B cell (primary cell): ENCODE measurements at regions not wholly inside any gene's neighbourhood (a gene's known extent, or its start where the extent isn't known, plus 50 kb on each side); places are given as distances from the start of the nearest gene placed in this dataset.

Experiments
- ATAC-seq: fragments of 200-7000 bp; cut with Tn5 transposase; one replicate; pipeline ENCODE4 v1.10.0; 2021; ENCODE audit warnings: low read depth, mild to moderate bottlenecking, moderate number of reproducible peaks, moderate library complexity
- CTCF ChIA-PET: fragments of 350-600 bp; sonication (Branson Sonifier 250); formaldehyde crosslinking; loops from one replicate; lab custom pipeline; 2021; ENCODE audit warnings: antibody characterized with exemption, inconsistent platforms; lab: Charles Lee
- POLR2A ChIA-PET: fragments of 350-600 bp; sonication (Branson Sonifier 250); formaldehyde crosslinking; loops from one replicate; lab custom pipeline; 2021; ENCODE audit warnings: antibody characterized with exemption; lab: Charles Lee
- DNase-seq: peaks from one replicate; pipeline ENCODE4 v3.0.0; 2013
- H2AFZ ChIP-seq: 2 replicates; pipeline ENCODE4 v1.6.1; 2012; ENCODE audit warnings: mild to moderate bottlenecking, low read depth, low read length; ENCODE audit not compliant: insufficient read depth, poor library complexity, severe bottlenecking
- H3K27ac ChIP-seq, 2 donors: 1 replicate in 1 of 2; 2 replicates in 1 of 2; pipeline ENCODE4 v1.5.1; 2012 to 2013; ENCODE audit warnings: low read length in 2 of 2, mild to moderate bottlenecking in 2 of 2, moderate library complexity in 1 of 2
- H3K27me3 ChIP-seq, 4 experiments: fragments of 200-600 bp in 1 of 4; sonication (generic) in 1 of 4; replicated peaks in 1 of 4; 1 replicate in 2 of 4; 2 replicates in 2 of 4; pipeline versions ENCODE4 v1.6.1 to v1.7.0; 2013 to 2016; ENCODE audit warnings: low read length in 3 of 4, mild to moderate bottlenecking in 2 of 4, mixed read lengths in 1 of 4, moderate library complexity in 1 of 4; ENCODE audit not compliant: insufficient read depth in 4 of 4, control insufficient read depth in 3 of 4; ENCODE audit errors: control extremely low read depth in 1 of 4
- H3K36me3 ChIP-seq, 2 experiments: replicated peaks in 1 of 2; 1 replicate in 1 of 2; 2 replicates in 1 of 2; pipeline versions ENCODE4 v1.6.1 to v1.7.1; 2013; ENCODE audit warnings: low read length in 1 of 2; ENCODE audit not compliant: insufficient read depth in 2 of 2, control insufficient read depth in 1 of 2; ENCODE audit errors: control extremely low read depth in 1 of 2, extremely low read depth in 1 of 2
- H3K4me1 ChIP-seq, 2 donors: fragments of 200-600 bp in 1 of 2; sonication (generic) in 1 of 2; 1 replicate in 1 of 2; 2 replicates in 1 of 2; pipeline versions ENCODE4 v1.5.1 to v1.6.1; 2013 to 2017; ENCODE audit warnings: low read length in 2 of 2; ENCODE audit not compliant: control insufficient read depth in 2 of 2, insufficient read depth in 2 of 2
- H3K4me2 ChIP-seq: replicated peaks from 2 replicates; pipeline ENCODE3; 2012; ENCODE audit warnings: mild to moderate bottlenecking, low read depth, low read length; ENCODE audit not compliant: poor library complexity, severe bottlenecking
- H3K4me3 ChIP-seq, 5 experiments: fragments of 200-600 bp in 1 of 5; sonication (generic) in 1 of 5; 1 replicate in 3 of 5; 2 replicates in 2 of 5; pipeline versions ENCODE4 v1.5.1 to v1.7.0; 2011 to 2016; ENCODE audit warnings: low read length in 4 of 5, mild to moderate bottlenecking in 4 of 5, low read depth in 2 of 5, control low read depth in 1 of 5, moderate library complexity in 1 of 5; ENCODE audit not compliant: insufficient read depth in 1 of 5; ENCODE audit errors: control extremely low read depth in 1 of 5, extremely low read depth in 1 of 5
- H3K79me2 ChIP-seq: fragments of 200-600 bp; sonication (generic); one replicate; pipeline ENCODE4 v1.6.0; 2016; ENCODE audit warnings: low read length; ENCODE audit not compliant: control insufficient read depth, insufficient read depth
- H3K9ac ChIP-seq: fragments of 200-600 bp; sonication (generic); 2 replicates; pipeline ENCODE4 v1.6.1; 2017; ENCODE audit warnings: mild to moderate bottlenecking, low read length, moderate library complexity
- H3K9me3 ChIP-seq, 3 donors: one replicate each; pipeline versions ENCODE4 v1.6.1 to v1.7.1; 2013; ENCODE audit warnings: low read length in 2 of 3; ENCODE audit not compliant: control insufficient read depth in 2 of 3, insufficient read depth in 1 of 3; ENCODE audit errors: control extremely low read depth in 1 of 3
- H4K20me1 ChIP-seq: 2 replicates; pipeline ENCODE4 v1.6.0; 2012; ENCODE audit warnings: mild to moderate bottlenecking, low read length; ENCODE audit not compliant: insufficient read depth, control insufficient read depth, poor library complexity, severe bottlenecking
- H3K27ac Mint-ChIP-seq: one replicate; pipeline ENCODE4 v1.8.0; 2021; ENCODE audit warnings: mixed read lengths
- H3K27me3 Mint-ChIP-seq: one replicate; pipeline ENCODE4 v1.8.0; 2021; ENCODE audit warnings: mixed read lengths
- H3K4me1 Mint-ChIP-seq: one replicate; pipeline ENCODE4 v1.8.0; 2021; ENCODE audit warnings: mixed read lengths
- H3K4me3 Mint-ChIP-seq: one replicate; pipeline ENCODE4 v1.8.0; 2021; ENCODE audit warnings: mixed read lengths
- H3K9me3 Mint-ChIP-seq: one replicate; pipeline ENCODE4 v1.8.0; 2022; ENCODE audit warnings: mixed read lengths; ENCODE audit not compliant: insufficient read depth
- CTCF ChIP-seq: fragments of 200-600 bp; IDR thresholded peaks from one replicate; pipeline ENCODE4 v1.8.0; 2022; ENCODE audit warnings: antibody characterized with exemption, mild to moderate bottlenecking
- EZH2 ChIP-seq: IDR thresholded peaks from 2 replicates; pipeline ENCODE4 v1.6.1; 2012; ENCODE audit warnings: borderline replicate concordance, low read depth, mild to moderate bottlenecking, moderate library complexity, low read length; ENCODE audit not compliant: insufficient read depth, poor library complexity, severe bottlenecking
- WGBS: methylation state at CpG from one replicate; pipeline ENCODE4 v1.1.5; 2013; ENCODE audit warnings: missing lambda C conversion rate; ENCODE audit not compliant: insufficient coverage; 5-methylcytosine and 5-hydroxymethylcytosine counted together
- intact Hi-C: fragments of 100-400 bp; cut with micrococcal nuclease; formaldehyde crosslinking; loops from one replicate; pipeline ENCODE4 v1.10.0; 2022

GRCh38 chr7:3153118-3153517 is 109.5 kb upstream of the CARD11 start:
- H3K27me3 ChIP-seq, result no peaks in the 10 kb centered on the region
- ChIA-PET CTCF (interaction anchor here (0.6 to 4.1 kb wide), 5 partner anchors 65 to 287 kb away, joined by 3 to 74 read pairs (median 38); no protein-coding TSS in a partner anchor), POLR2A (no interaction called here)
- TF ChIP-seq EZH2, result no peak
- no peak for TF ChIP-seq CTCF
- DNase-seq (no peak), ATAC-seq (no peak)
- H3K27ac ChIP-seq, result no peak overlapping the region
- Mint-ChIP-seq H3K27me3 (peaks cover 5% of the 10 kb centered on the region), H3K4me1 (peaks cover 37% of the 10 kb centered on the region), H3K4me3 (no peak overlapping the region), H3K27ac (no peak overlapping the region), H3K9me3 (no peaks in the 10 kb centered on the region)
- H3K4me2 ChIP-seq, result no peak overlapping the region
- H3K36me3 ChIP-seq, result no peaks in the 10 kb centered on the region
- H2AFZ ChIP-seq, result no peak overlapping the region
- H3K4me3 ChIP-seq, result no peak overlapping the region
- H4K20me1 ChIP-seq, result no peaks in the 10 kb centered on the region
- H3K79me2 ChIP-seq, result no peaks in the 10 kb centered on the region
- H3K9me3 ChIP-seq, result no peaks in the 10 kb centered on the region
- no CpG with 5 or more reads among the region's 6 CpGs for whole genome bisulfite sequencing
- intact Hi-C loops, result loop anchor here (10.0 kb wide), 2 partner anchors 58 to 698 kb away; no protein-coding TSS in a partner anchor
- H3K9ac ChIP-seq, result no peak overlapping the region
- H3K4me1 ChIP-seq, result peaks cover 27 to 33% of the 10 kb centered on the region in 2 donors

GRCh38 chr7:3154317-3154716 is 110.7 kb upstream of the CARD11 start:
- ATAC-seq (no peak), DNase-seq (no peak)
- intact Hi-C loops, result loop anchor here (10.0 kb wide), 2 partner anchors 60 to 700 kb away; no protein-coding TSS in a partner anchor
- Mint-ChIP-seq H3K4me1 (peaks cover 37% of the 10 kb centered on the region), H3K27me3 (peaks cover 8% of the 10 kb centered on the region), H3K9me3 (no peaks in the 10 kb centered on the region), H3K4me3 (no peak overlapping the region), H3K27ac (no peak overlapping the region)
- H3K79me2 ChIP-seq, result no peaks in the 10 kb centered on the region
- no peaks in the 10 kb centered on the region for H3K36me3 ChIP-seq
- H3K9me3 ChIP-seq, result no peaks in the 10 kb centered on the region
- no peak overlapping the region for H3K27ac ChIP-seq
- H3K4me3 ChIP-seq, result no peak overlapping the region
- no peak overlapping the region for H3K4me2 ChIP-seq
- H3K9ac ChIP-seq, result no peak overlapping the region
- WGBS, result 96% methylated on average over 3 of the region's 5 CpGs
- H3K27me3 ChIP-seq, result no peaks in the 10 kb centered on the region
- ChIA-PET CTCF (interaction anchor here (0.6 to 4.1 kb wide), 26 partner anchors 8 to 1513 kb away, joined by 3 to 74 read pairs (median 4); partner anchors contain the start of gene CARD11), POLR2A (no interaction called here)
- peaks cover 27 to 33% of the 10 kb centered on the region in 2 donors for H3K4me1 ChIP-seq
- no peak for TF ChIP-seq CTCF
- TF ChIP-seq EZH2, result no peak
- H2AFZ ChIP-seq, result no peak overlapping the region
- H4K20me1 ChIP-seq, result no peaks in the 10 kb centered on the region
